Activated CD4-positive, alpha-beta T cell treated with anti-CD3 and anti-CD28 coated beads for 36 hours (primary cell): ENCODE measurements at regions not wholly inside any gene's neighbourhood (a gene's known extent, or its start where the extent isn't known, plus 50 kb on each side); places are given as distances from the start of the nearest gene placed in this dataset.

Experiments used
- ATAC-seq: fragments of 200-7000 bp; cut with Tn5 transposase; one replicate; pipeline ENCODE4 v1.10.0; 2021; ENCODE audit warnings: mild to moderate bottlenecking, moderate library complexity
- CTCF ChIA-PET: fragments of 350-600 bp; sonication (Branson Sonifier 250); formaldehyde crosslinking; loops from one replicate; lab custom pipeline; 2021; ENCODE audit warnings: antibody characterized with exemption; lab: Charles Lee
- POLR2A ChIA-PET: fragments of 350-600 bp; sonication (Branson Sonifier 250); formaldehyde crosslinking; loops from one replicate; lab custom pipeline; 2021; ENCODE audit warnings: antibody characterized with exemption, inconsistent platforms; lab: Charles Lee
- DNase-seq: peaks from one replicate; pipeline ENCODE4 v3.0.0-alpha.2; 2020
- H3K27ac Mint-ChIP-seq: one replicate; pipeline ENCODE4 v1.8.0; 2021; ENCODE audit warnings: mixed read lengths
- H3K27me3 Mint-ChIP-seq: one replicate; pipeline ENCODE4 v1.8.0; 2021; ENCODE audit warnings: mixed read lengths
- H3K36me3 Mint-ChIP-seq: one replicate; pipeline ENCODE4 v1.8.0; 2021; ENCODE audit warnings: low read depth, mixed read lengths
- H3K4me1 Mint-ChIP-seq: one replicate; pipeline ENCODE4 v1.8.0; 2021; ENCODE audit warnings: mixed read lengths
- H3K4me3 Mint-ChIP-seq: one replicate; pipeline ENCODE4 v1.8.0; 2021; ENCODE audit warnings: mild to moderate bottlenecking, moderate library complexity, mixed read lengths
- H3K9me3 Mint-ChIP-seq: one replicate; pipeline ENCODE4 v1.8.0; 2021; ENCODE audit warnings: low read depth, mixed read lengths
- intact Hi-C, 2 experiments: fragments of 100-400 bp; cut with DNase I in 1 of 2; cut with micrococcal nuclease in 1 of 2; formaldehyde crosslinking; loops; one replicate each; pipeline versions ENCODE4 v1.14.2 to v1.15.1; 2022 to 2024; cut with DNase I, micrococcal nuclease

- no peaks in the 10 kb centered on the region for H3K9me3 Mint-ChIP-seq
- ChIA-PET POLR2A (no interaction called here), CTCF (no interaction called here)
- intact Hi-C loops, result no loop called here
- H3K27me3 Mint-ChIP-seq, result no peaks in the 10 kb centered on the region
- no peak overlapping the region for H3K4me3 Mint-ChIP-seq
- DNase-seq, result no peak
- H3K4me1 Mint-ChIP-seq, result no peaks in the 10 kb centered on the region
- H3K27ac Mint-ChIP-seq, result no peak overlapping the region
- H3K36me3 Mint-ChIP-seq, result no peaks in the 10 kb centered on the region
- no peak for ATAC-seq
Measured at GRCh38 chr12:115158816-115159215, 474.8 kb upstream of the TBX3 start.

- CTCF ChIA-PET, result no interaction called here
Measured at GRCh38 chr12:115155665-115156645, 472.0 kb upstream of the TBX3 start.

GRCh38 chr12:115149685-115150378 is 465.9 kb upstream of the TBX3 start:
- Mint-ChIP-seq H3K36me3 (no peaks in the 10 kb centered on the region), H3K27ac (no peak overlapping the region), H3K9me3 (peaks cover 8% of the 10 kb centered on the region), H3K4me3 (no peak overlapping the region), H3K4me1 (no peaks in the 10 kb centered on the region), H3K27me3 (no peaks in the 10 kb centered on the region)
- ChIA-PET POLR2A (no interaction called here), CTCF (no interaction called here)
- DNase-seq, result no peak
- no peak for ATAC-seq
- intact Hi-C loops, result no loop called here

More at GRCh38 chr12:115155665-115156645, 472.0 kb upstream of the TBX3 start:
- Mint-ChIP-seq H3K36me3 (no peaks in the 10 kb centered on the region), H3K9me3 (peaks cover 1% of the 10 kb centered on the region), H3K4me1 (no peaks in the 10 kb centered on the region), H3K27me3 (no peaks in the 10 kb centered on the region), H3K4me3 (no peak overlapping the region), H3K27ac (no peak overlapping the region)
- ATAC-seq (no peak), DNase-seq (no peak)
- intact Hi-C loops, result no loop called here
- POLR2A ChIA-PET, result no interaction called here

GRCh38 chr12:115149279-115149678 is 465.3 kb upstream of the TBX3 start:
- intact Hi-C loops, result no loop called here
- no peak for ATAC-seq
- H3K4me1 Mint-ChIP-seq, result no peaks in the 10 kb centered on the region
- no peak overlapping the region for H3K27ac Mint-ChIP-seq
- no peak overlapping the region for H3K4me3 Mint-ChIP-seq
- H3K9me3 Mint-ChIP-seq, result peaks cover 10% of the 10 kb centered on the region
- POLR2A ChIA-PET, result no interaction called here
- H3K27me3 Mint-ChIP-seq, result no peaks in the 10 kb centered on the region
- no peaks in the 10 kb centered on the region for H3K36me3 Mint-ChIP-seq
- CTCF ChIA-PET, result no interaction called here
- no peak for DNase-seq

GRCh38 chr12:115147916-115148315 is 463.9 kb upstream of the TBX3 start:
- intact Hi-C loops, result no loop called here
- CTCF ChIA-PET, result no interaction called here

GRCh38 chr12:115146453-115146852 is 462.5 kb upstream of the TBX3 start:
- H3K36me3 Mint-ChIP-seq, result no peaks in the 10 kb centered on the region
- ATAC-seq (no peak), DNase-seq (no peak)
- H3K27me3 Mint-ChIP-seq, result no peaks in the 10 kb centered on the region
- H3K4me3 Mint-ChIP-seq, result no peak overlapping the region
- intact Hi-C loops, result no loop called here
- ChIA-PET CTCF (no interaction called here), POLR2A (no interaction called here)
- H3K27ac Mint-ChIP-seq, result no peak overlapping the region
- H3K9me3 Mint-ChIP-seq, result peaks cover 9% of the 10 kb centered on the region
- H3K4me1 Mint-ChIP-seq, result no peaks in the 10 kb centered on the region

More at GRCh38 chr12:115147916-115148315, 463.9 kb upstream of the TBX3 start:
- no peak overlapping the region for H3K4me3 Mint-ChIP-seq
- peaks cover 10% of the 10 kb centered on the region for H3K9me3 Mint-ChIP-seq
- no peaks in the 10 kb centered on the region for H3K36me3 Mint-ChIP-seq
- no peak overlapping the region for H3K27ac Mint-ChIP-seq
- H3K27me3 Mint-ChIP-seq, result no peaks in the 10 kb centered on the region
- POLR2A ChIA-PET, result interaction anchor here (0.6 kb wide), 1 partner anchor 10 kb away, joined by 3 read pairs; no protein-coding TSS in a partner anchor
- DNase-seq (no peak), ATAC-seq (no peak)
- H3K4me1 Mint-ChIP-seq, result no peaks in the 10 kb centered on the region

GRCh38 chr12:115144425-115144824 is 460.4 kb upstream of the TBX3 start:
- ChIA-PET CTCF (interaction anchor here (0.9 kb wide), 1 partner anchor 9 kb away, joined by 3 read pairs; no protein-coding TSS in a partner anchor), POLR2A (no interaction called here)
- Mint-ChIP-seq H3K27ac (no peak overlapping the region), H3K27me3 (no peaks in the 10 kb centered on the region), H3K4me1 (no peaks in the 10 kb centered on the region), H3K36me3 (no peaks in the 10 kb centered on the region), H3K9me3 (peaks cover 9% of the 10 kb centered on the region), H3K4me3 (no peak overlapping the region)
- ATAC-seq, result no peak
- intact Hi-C loops, result no loop called here
- DNase-seq, result no peak

GRCh38 chr12:115140981-115141655 is 457.1 kb upstream of the TBX3 start:
- no peaks in the 10 kb centered on the region for H3K27me3 Mint-ChIP-seq
- H3K4me1 Mint-ChIP-seq, result no peaks in the 10 kb centered on the region
- H3K36me3 Mint-ChIP-seq, result no peaks in the 10 kb centered on the region
- ChIA-PET POLR2A (no interaction called here), CTCF (no interaction called here)
- ATAC-seq, result no peak
- no peak overlapping the region for H3K4me3 Mint-ChIP-seq
- peaks cover 9% of the 10 kb centered on the region for H3K9me3 Mint-ChIP-seq
- intact Hi-C loops, result no loop called here
- no peak for DNase-seq
- no peak overlapping the region for H3K27ac Mint-ChIP-seq

- intact Hi-C loops, result no loop called here
Measured at GRCh38 chr12:115137812-115138521, 454.0 kb upstream of the TBX3 start.

GRCh38 chr12:115135800-115136211 is 451.8 kb upstream of the TBX3 start:
- no peaks in the 10 kb centered on the region for H3K36me3 Mint-ChIP-seq
- no peak overlapping the region for H3K4me3 Mint-ChIP-seq
- DNase-seq (no peak), ATAC-seq (no peak)
- intact Hi-C loops, result no loop called here
- no peaks in the 10 kb centered on the region for H3K4me1 Mint-ChIP-seq
- ChIA-PET POLR2A (no interaction called here), CTCF (no interaction called here)
- peaks cover 3% of the 10 kb centered on the region for H3K27me3 Mint-ChIP-seq
- no peak overlapping the region for H3K27ac Mint-ChIP-seq
- H3K9me3 Mint-ChIP-seq, result peaks cover 8% of the 10 kb centered on the region

More at GRCh38 chr12:115137812-115138521, 454.0 kb upstream of the TBX3 start:
- Mint-ChIP-seq H3K36me3 (no peaks in the 10 kb centered on the region), H3K27ac (no peak overlapping the region), H3K27me3 (peaks cover 3% of the 10 kb centered on the region), H3K9me3 (peaks cover 8% of the 10 kb centered on the region), H3K4me3 (no peak overlapping the region), H3K4me1 (no peaks in the 10 kb centered on the region)
- ChIA-PET POLR2A (no interaction called here), CTCF (no interaction called here)
- no peak for DNase-seq
- no peak for ATAC-seq

- ATAC-seq (no peak), DNase-seq (no peak)
- no peak overlapping the region for H3K4me3 Mint-ChIP-seq
- CTCF ChIA-PET, result no interaction called here
- no peaks in the 10 kb centered on the region for H3K4me1 Mint-ChIP-seq
- intact Hi-C loops, result no loop called here
- H3K9me3 Mint-ChIP-seq, result peaks cover 8% of the 10 kb centered on the region
- no peaks in the 10 kb centered on the region for H3K36me3 Mint-ChIP-seq
- POLR2A ChIA-PET, result no interaction called here
- no peak overlapping the region for H3K27ac Mint-ChIP-seq
- H3K27me3 Mint-ChIP-seq, result peaks cover 3% of the 10 kb centered on the region
Measured at GRCh38 chr12:115134298-115134697, 450.3 kb upstream of the TBX3 start.
